Activated T-helper 2 cell treated with anti-CD3 and anti-CD28 coated beads, Interferon-gamma antibody, Interleukin-2, Interleukin-4, amounts not matched to agents 10 μg/mL and 5 μg/mL and 100 μg/mL, durations not matched to agents 14 hours and 24 hours and 36 hours (primary cell): ENCODE measurements at regions not wholly inside any gene's neighbourhood (a gene's known extent, or its start where the extent isn't known, plus 50 kb on each side); places are given as distances from the start of the nearest gene placed in this dataset.

Experiments used
- DNase-seq: peaks from one replicate; pipeline ENCODE4 v3.0.0; 2021; ENCODE audit warnings: low spot score
- H3K27ac Mint-ChIP-seq: one replicate; pipeline ENCODE4 v1.8.0; 2021; ENCODE audit warnings: mixed read lengths
- H3K27me3 Mint-ChIP-seq: one replicate; pipeline ENCODE4 v1.8.0; 2021; ENCODE audit warnings: low read depth, mixed read lengths
- H3K36me3 Mint-ChIP-seq: one replicate; pipeline ENCODE4 v1.8.0; 2021; ENCODE audit warnings: low read depth, mixed read lengths
- H3K4me1 Mint-ChIP-seq: one replicate; pipeline ENCODE4 v1.8.0; 2021; ENCODE audit warnings: low read depth, mixed read lengths
- H3K4me3 Mint-ChIP-seq: one replicate; pipeline ENCODE4 v1.8.0; 2021; ENCODE audit warnings: low read depth, mild to moderate bottlenecking, moderate library complexity, mixed read lengths
- H3K9me3 Mint-ChIP-seq: one replicate; pipeline ENCODE4 v1.8.0; 2021; ENCODE audit warnings: mixed read lengths
- intact Hi-C: fragments of 100-400 bp; cut with micrococcal nuclease; formaldehyde crosslinking; loops from one replicate; pipeline ENCODE4 v1.15.1; 2023

- Mint-ChIP-seq H3K27ac (no peak overlapping the region), H3K4me3 (no peak overlapping the region)
These were observed 207.6 kb upstream of the SERP2 start for GRCh38 chr13:44165889-44166496.

GRCh38 chr13:44169018-44169911 is 204.4 kb upstream of the SERP2 start:
- DNase-seq, result no peak
- Mint-ChIP-seq H3K9me3 (no peaks in the 10 kb centered on the region), H3K4me1 (no peaks in the 10 kb centered on the region), H3K27ac (no peak overlapping the region), H3K36me3 (no peaks in the 10 kb centered on the region), H3K27me3 (peaks cover 28% of the 10 kb centered on the region), H3K4me3 (no peak overlapping the region)
- intact Hi-C loops, result no loop called here

More at GRCh38 chr13:44165889-44166496, 207.6 kb upstream of the SERP2 start:
- Mint-ChIP-seq H3K36me3 (no peaks in the 10 kb centered on the region), H3K4me1 (no peaks in the 10 kb centered on the region), H3K27me3 (peaks cover 20% of the 10 kb centered on the region), H3K9me3 (no peaks in the 10 kb centered on the region)
- intact Hi-C loops, result no loop called here
- DNase-seq, result no peak

GRCh38 chr13:44170731-44171130 is 202.9 kb upstream of the SERP2 start:
- H3K36me3 Mint-ChIP-seq, result no peaks in the 10 kb centered on the region
- H3K4me1 Mint-ChIP-seq, result no peaks in the 10 kb centered on the region
- DNase-seq, result no peak
- intact Hi-C loops, result no loop called here
- no peaks in the 10 kb centered on the region for H3K9me3 Mint-ChIP-seq
- no peak overlapping the region for H3K4me3 Mint-ChIP-seq
- peaks cover 28% of the 10 kb centered on the region for H3K27me3 Mint-ChIP-seq
- no peak overlapping the region for H3K27ac Mint-ChIP-seq

- H3K9me3 Mint-ChIP-seq, result no peaks in the 10 kb centered on the region
- no peaks in the 10 kb centered on the region for H3K36me3 Mint-ChIP-seq
- no peak overlapping the region for H3K27ac Mint-ChIP-seq
- no peaks in the 10 kb centered on the region for H3K4me1 Mint-ChIP-seq
- peaks cover 28% of the 10 kb centered on the region for H3K27me3 Mint-ChIP-seq
- H3K4me3 Mint-ChIP-seq, result no peak overlapping the region
- no peak for DNase-seq
- intact Hi-C loops, result no loop called here
These were observed 202.5 kb upstream of the SERP2 start for GRCh38 chr13:44171156-44171555.

GRCh38 chr13:44171861-44172260 is 201.8 kb upstream of the SERP2 start:
- no peak overlapping the region for H3K4me3 Mint-ChIP-seq
- no peak for DNase-seq
- H3K27me3 Mint-ChIP-seq, result peaks cover 25% of the 10 kb centered on the region
- intact Hi-C loops, result no loop called here
- H3K36me3 Mint-ChIP-seq, result no peaks in the 10 kb centered on the region
- no peaks in the 10 kb centered on the region for H3K9me3 Mint-ChIP-seq
- H3K4me1 Mint-ChIP-seq, result no peaks in the 10 kb centered on the region
- no peak overlapping the region for H3K27ac Mint-ChIP-seq

GRCh38 chr13:44172281-44172810 is 201.3 kb upstream of the SERP2 start:
- peaks cover 24% of the 10 kb centered on the region for H3K27me3 Mint-ChIP-seq
- no peaks in the 10 kb centered on the region for H3K4me1 Mint-ChIP-seq
- H3K27ac Mint-ChIP-seq, result no peak overlapping the region
- DNase-seq, result no peak
- H3K4me3 Mint-ChIP-seq, result no peak overlapping the region
- no peaks in the 10 kb centered on the region for H3K9me3 Mint-ChIP-seq
- intact Hi-C loops, result no loop called here
- H3K36me3 Mint-ChIP-seq, result no peaks in the 10 kb centered on the region

- intact Hi-C loops, result no loop called here
- no peaks in the 10 kb centered on the region for H3K4me1 Mint-ChIP-seq
- H3K27ac Mint-ChIP-seq, result no peak overlapping the region
- no peak for DNase-seq
- no peaks in the 10 kb centered on the region for H3K9me3 Mint-ChIP-seq
- peaks cover 16% of the 10 kb centered on the region for H3K27me3 Mint-ChIP-seq
- no peaks in the 10 kb centered on the region for H3K36me3 Mint-ChIP-seq
- H3K4me3 Mint-ChIP-seq, result no peak overlapping the region
These were observed 198.7 kb upstream of the SERP2 start for GRCh38 chr13:44174769-44175425.

GRCh38 chr13:44176173-44176572 is 197.5 kb upstream of the SERP2 start:
- Mint-ChIP-seq H3K36me3 (no peaks in the 10 kb centered on the region), H3K9me3 (no peaks in the 10 kb centered on the region), H3K27ac (no peak overlapping the region), H3K27me3 (peaks cover 13% of the 10 kb centered on the region), H3K4me3 (no peak overlapping the region), H3K4me1 (no peaks in the 10 kb centered on the region)
- no peak for DNase-seq
- intact Hi-C loops, result no loop called here

GRCh38 chr13:44180876-44181536 is 192.6 kb upstream of the SERP2 start:
- no peak for DNase-seq
- Mint-ChIP-seq H3K9me3 (no peaks in the 10 kb centered on the region), H3K27ac (no peak overlapping the region), H3K4me3 (no peak overlapping the region), H3K27me3 (peaks cover 13% of the 10 kb centered on the region), H3K36me3 (no peaks in the 10 kb centered on the region), H3K4me1 (no peaks in the 10 kb centered on the region)
- intact Hi-C loops, result no loop called here

GRCh38 chr13:44181931-44182330 is 191.7 kb upstream of the SERP2 start:
- Mint-ChIP-seq H3K36me3 (no peaks in the 10 kb centered on the region), H3K27me3 (peaks cover 20% of the 10 kb centered on the region), H3K9me3 (no peaks in the 10 kb centered on the region), H3K27ac (no peak overlapping the region), H3K4me1 (no peaks in the 10 kb centered on the region), H3K4me3 (no peak overlapping the region)
- no peak for DNase-seq
- intact Hi-C loops, result no loop called here

GRCh38 chr13:44184740-44185139 is 188.9 kb upstream of the SERP2 start:
- H3K4me3 Mint-ChIP-seq, result no peak overlapping the region
- no peaks in the 10 kb centered on the region for H3K9me3 Mint-ChIP-seq
- peaks cover 36% of the 10 kb centered on the region for H3K27me3 Mint-ChIP-seq
- no peak overlapping the region for H3K27ac Mint-ChIP-seq
- H3K36me3 Mint-ChIP-seq, result no peaks in the 10 kb centered on the region
- no peaks in the 10 kb centered on the region for H3K4me1 Mint-ChIP-seq
- intact Hi-C loops, result no loop called here
- DNase-seq, result no peak

GRCh38 chr13:44188257-44188656 is 185.4 kb upstream of the SERP2 start:
- H3K27me3 Mint-ChIP-seq, result peaks cover 61% of the 10 kb centered on the region

More at GRCh38 chr13:44188257-44188656, 185.4 kb upstream of the SERP2 start:
- Mint-ChIP-seq H3K27ac (no peak overlapping the region), H3K4me1 (peaks cover 2% of the 10 kb centered on the region), H3K36me3 (no peaks in the 10 kb centered on the region), H3K4me3 (no peak overlapping the region), H3K9me3 (no peaks in the 10 kb centered on the region)
- intact Hi-C loops, result no loop called here
- no peak for DNase-seq
